GM20000 (cell line): ENCODE measurements at regions not wholly inside any gene's neighbourhood (a gene's known extent, or its start where the extent isn't known, plus 50 kb on each side); places are given as distances from the start of the nearest gene placed in this dataset.

Experiments
- DNase-seq: peaks from one replicate; pipeline ENCODE4 v3.0.0; 2012; ENCODE audit warnings: low spot score
- TF ChIP-seq, protein P1 (sequence below): IDR thresholded peaks from 2 replicates; pipeline ENCODE4 v1.5.1; 2012; ENCODE audit warnings: mild to moderate bottlenecking, control low read depth; ENCODE audit errors: extremely low read depth, missing control alignments

DNA sequence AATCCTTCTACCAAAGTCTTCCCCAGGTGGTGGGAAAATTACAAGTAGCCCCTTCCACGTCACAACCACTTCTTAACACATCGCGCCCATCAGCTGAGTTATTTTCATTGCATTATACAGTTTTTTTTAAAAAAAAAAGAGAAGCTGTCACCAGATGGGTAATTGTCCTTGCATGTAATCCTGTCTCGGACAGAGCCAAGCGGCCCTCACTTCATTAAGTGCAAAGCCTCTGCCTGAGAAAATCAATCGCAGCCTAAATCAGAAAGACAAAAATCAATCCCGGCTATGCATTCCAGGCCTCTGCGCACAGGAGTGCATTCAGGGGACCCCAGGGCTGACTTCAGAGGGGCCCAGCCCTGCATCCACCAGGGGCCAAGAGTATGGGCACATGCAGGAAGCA, 538.9 kb downstream of the NPHP4 start:
- no peak for DNase-seq
- TF ChIP-seq, protein P1, sequence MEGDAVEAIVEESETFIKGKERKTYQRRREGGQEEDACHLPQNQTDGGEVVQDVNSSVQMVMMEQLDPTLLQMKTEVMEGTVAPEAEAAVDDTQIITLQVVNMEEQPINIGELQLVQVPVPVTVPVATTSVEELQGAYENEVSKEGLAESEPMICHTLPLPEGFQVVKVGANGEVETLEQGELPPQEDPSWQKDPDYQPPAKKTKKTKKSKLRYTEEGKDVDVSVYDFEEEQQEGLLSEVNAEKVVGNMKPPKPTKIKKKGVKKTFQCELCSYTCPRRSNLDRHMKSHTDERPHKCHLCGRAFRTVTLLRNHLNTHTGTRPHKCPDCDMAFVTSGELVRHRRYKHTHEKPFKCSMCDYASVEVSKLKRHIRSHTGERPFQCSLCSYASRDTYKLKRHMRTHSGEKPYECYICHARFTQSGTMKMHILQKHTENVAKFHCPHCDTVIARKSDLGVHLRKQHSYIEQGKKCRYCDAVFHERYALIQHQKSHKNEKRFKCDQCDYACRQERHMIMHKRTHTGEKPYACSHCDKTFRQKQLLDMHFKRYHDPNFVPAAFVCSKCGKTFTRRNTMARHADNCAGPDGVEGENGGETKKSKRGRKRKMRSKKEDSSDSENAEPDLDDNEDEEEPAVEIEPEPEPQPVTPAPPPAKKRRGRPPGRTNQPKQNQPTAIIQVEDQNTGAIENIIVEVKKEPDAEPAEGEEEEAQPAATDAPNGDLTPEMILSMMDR = no peak

DNA sequence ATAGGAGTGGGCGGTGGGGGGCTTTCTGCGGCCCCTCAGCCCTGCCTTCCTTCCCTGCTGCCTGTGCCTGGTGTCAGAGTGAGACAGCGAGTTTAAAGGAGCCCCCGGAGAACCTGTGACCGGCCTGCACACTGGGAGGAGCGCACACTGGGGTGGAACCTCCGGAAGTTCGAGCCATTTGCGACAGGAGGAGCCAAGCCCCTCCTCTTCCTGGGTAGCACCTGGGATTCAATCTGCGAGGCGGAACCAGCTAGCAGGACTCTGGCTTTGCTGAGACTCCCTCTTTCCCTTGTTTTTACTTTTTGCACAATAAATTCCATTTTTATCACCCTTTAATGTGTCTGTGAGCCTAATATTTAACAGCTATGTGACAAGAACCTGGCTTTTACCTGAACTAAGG, 540.6 kb downstream of the NPHP4 start:
- no peak for DNase-seq
- TF ChIP-seq, protein P1 = no peak

DNA sequence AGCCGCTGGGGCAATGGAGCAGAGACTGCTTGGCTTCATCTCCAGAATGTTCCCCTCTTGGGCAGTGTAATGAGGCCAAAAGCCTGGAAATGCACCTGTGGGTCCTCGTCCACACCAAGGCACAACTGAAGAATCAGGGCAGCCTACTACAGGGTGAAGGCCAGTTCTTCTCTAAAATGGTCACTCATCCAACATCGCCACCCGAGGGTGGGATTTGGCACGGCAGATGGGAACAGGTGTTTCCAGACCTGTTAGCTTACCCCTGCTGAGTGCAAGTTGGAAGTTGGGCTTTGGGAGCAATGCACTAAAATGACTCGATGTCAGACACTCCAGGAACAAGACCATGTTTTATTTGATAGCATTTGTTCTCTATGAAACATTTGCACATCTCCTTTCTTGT, 543.7 kb downstream of the NPHP4 start:
- no peak for DNase-seq
- TF ChIP-seq, protein P1 = no peak

DNA sequence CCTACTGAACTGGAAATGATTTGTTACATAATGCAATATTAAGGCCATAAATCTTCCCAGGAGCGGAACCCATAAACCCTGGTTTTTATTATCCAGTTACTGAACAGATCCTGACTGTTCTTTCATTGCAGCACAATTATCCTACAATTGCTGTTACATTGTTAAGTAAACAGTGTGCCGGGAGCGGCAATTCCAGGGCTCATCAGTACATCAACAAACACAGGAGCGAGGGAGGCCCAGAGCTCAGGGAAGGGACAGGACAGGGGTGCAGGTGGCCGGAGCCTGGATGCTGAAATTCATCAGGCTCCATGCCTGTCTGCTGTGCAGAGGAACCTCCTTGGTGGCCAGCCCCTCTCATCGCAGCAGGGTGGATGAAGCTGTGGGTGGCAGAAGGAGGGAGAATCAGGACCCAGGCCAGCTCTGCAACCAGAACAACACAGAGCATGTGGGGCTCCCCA, 544.7 kb downstream of the NPHP4 start:
- DNase-seq = no peak
- TF ChIP-seq, protein P1 = no peak

DNA sequence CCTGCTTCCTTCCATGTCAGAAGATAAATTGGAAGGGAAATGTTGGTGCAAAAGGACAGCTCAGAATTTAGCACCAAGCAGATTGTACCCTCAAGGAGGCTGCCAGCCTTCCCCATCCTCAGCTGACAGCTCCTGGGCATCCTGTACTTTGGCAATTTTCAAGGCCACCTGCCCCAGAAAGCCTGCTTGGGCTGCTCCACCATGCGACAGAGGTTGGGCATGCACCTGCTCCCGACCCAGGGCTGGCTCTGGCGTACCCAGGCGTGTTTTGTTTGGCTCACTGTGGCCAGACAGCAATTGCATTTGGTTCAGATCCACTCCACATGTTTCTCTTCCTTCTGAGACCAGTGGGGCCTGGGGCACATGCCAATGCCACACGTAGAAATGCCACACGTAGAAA, 547.8 kb downstream of the NPHP4 start:
- TF ChIP-seq, protein P1 = no peak
- no peak for DNase-seq

DNA sequence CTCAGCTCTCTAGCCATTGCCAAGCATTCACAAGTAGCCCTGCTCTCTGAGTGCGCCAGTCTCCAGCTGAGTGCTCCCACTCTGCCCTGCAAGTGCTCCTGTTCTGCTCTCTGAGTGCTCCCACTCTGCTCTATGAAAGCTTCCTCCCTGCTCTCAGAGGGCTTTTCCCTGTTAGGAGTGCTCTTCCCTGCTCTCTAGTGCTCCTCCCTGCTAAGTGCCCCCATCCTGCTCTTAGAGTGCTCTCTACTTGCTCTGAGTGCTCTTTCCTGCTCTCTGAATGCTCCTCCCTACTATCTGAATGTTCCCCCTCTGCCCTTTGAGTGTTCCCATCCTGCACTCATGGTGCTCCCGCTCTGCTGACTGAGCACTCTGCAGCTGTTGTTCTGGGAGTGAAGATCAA, 555.4 kb downstream of the NPHP4 start:
- TF ChIP-seq, protein P1 = no peak
- no peak for DNase-seq

DNA sequence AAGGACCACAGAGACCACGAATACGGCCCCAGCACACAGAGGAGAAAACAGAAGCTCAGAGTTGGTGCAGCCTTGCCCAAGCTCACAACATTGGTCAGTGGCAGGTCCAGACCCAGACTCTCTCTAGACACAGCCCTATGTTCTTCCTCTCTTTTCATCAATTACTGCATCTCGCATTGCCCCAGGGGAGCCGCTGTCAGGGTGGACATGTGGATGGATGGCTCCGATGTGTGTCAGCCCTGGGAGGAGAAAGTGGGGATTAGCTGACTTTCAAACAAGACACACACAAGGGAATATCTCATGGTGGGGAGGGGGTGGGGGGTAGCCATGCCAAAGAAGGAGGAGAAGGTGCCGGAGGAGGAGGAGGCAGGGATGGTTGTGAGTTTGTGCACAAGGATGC, 556.8 kb downstream of the NPHP4 start:
- no peak for DNase-seq
- TF ChIP-seq, protein P1 = no peak

DNA sequence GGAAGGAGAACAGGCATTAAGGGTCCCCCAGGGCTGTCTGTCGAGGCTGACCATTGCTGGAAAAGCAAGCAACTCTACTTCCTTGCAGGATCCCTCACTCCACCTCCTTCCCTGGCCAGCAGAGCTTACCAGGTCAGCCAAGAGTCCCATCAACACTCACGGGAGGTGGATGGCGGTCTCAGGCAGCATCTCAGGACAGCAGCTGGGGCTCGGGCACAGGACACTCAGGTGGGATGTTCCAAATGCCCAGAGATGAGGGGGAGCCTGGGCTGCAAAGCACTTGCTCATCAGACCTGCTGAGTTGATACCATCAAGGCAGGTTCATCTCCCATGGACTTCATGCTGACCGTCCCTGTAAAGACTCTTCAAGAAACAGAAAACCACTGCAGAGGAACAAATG, 559.8 kb downstream of the NPHP4 start:
- TF ChIP-seq, protein P1 = no peak
- no peak for DNase-seq
